Activated CD8-positive, alpha-beta memory T cell treated with anti-CD3 and anti-CD28 coated beads, Interleukin-2, amount 10 ng/mL, durations not matched to agents 7 days and 5 days (primary cell): ENCODE measurements at regions not wholly inside any gene's neighbourhood (a gene's known extent, or its start where the extent isn't known, plus 50 kb on each side); places are given as distances from the start of the nearest gene placed in this dataset.
"Not testable (repeated sequence)": the region's sequence is repeated elsewhere in the genome, so short reads cannot be mapped to it uniquely, and the experiment has no call there.

ENCODE experiments used
- ATAC-seq: fragments of 150-1000 bp; cut with Tn5 transposase; one replicate; pipeline ENCODE4 v1.10.0; 2021; ENCODE audit warnings: moderate library complexity
- CTCF ChIA-PET: fragments of 350-600 bp; sonication (Branson Sonifier 250); formaldehyde crosslinking; loops from one replicate; lab custom pipeline; 2021; ENCODE audit warnings: antibody characterized with exemption; lab: Charles Lee
- DNase-seq: peaks from one replicate; pipeline ENCODE4 v3.0.0-alpha.2; 2020
- H3K27ac Mint-ChIP-seq: one replicate; pipeline ENCODE4 v1.8.0; 2021; ENCODE audit warnings: mild to moderate bottlenecking, mixed read lengths
- H3K27me3 Mint-ChIP-seq: one replicate; pipeline ENCODE4 v1.8.0; 2021; ENCODE audit warnings: mixed read lengths
- H3K36me3 Mint-ChIP-seq: one replicate; pipeline ENCODE4 v1.8.0; 2021; ENCODE audit warnings: mild to moderate bottlenecking, mixed read lengths
- H3K4me1 Mint-ChIP-seq: one replicate; pipeline ENCODE4 v1.8.0; 2021; ENCODE audit warnings: mixed read lengths
- H3K4me3 Mint-ChIP-seq: one replicate; pipeline ENCODE4 v1.8.0; 2021; ENCODE audit warnings: mild to moderate bottlenecking, moderate library complexity, mixed read lengths
- H3K9me3 Mint-ChIP-seq: one replicate; pipeline ENCODE4 v1.8.0; 2022; ENCODE audit warnings: low read depth, mixed read lengths

DNA sequence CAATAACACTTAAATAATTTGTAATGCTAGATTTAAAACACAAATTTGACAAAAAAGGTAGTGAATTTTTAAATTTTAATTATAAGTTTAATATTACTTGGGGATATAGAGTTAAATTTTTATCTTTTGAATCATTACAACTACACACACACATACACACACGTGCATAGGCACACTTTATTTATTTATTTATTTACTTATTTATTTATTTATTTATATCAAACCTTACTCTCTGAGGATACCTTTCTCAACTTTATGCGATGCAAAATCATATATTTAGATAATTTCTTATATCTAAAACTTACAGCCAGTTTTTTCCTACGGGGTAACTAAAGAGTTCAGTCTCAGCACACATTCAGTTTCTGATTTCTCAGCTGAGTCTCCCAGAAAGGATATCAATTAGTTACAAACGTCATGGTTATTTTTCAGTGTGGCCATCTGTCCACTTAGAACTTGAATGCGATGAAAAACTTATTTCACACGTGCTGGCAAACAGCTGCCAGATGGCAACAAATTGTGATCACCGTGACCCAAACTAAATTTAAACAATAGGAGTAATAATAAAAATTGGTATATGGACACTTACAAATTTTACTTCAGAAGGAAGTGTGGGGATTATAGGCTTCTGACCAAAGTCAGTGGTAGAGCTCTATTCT is 683.1 kb upstream of the PRR20A start:
- H3K27me3 Mint-ChIP-seq: no peaks in the 10 kb centered on the region
- H3K4me3 Mint-ChIP-seq: no peak overlapping the region
- CTCF ChIA-PET: no interaction called here
- DNase-seq: no peak
- no peaks in the 10 kb centered on the region for H3K36me3 Mint-ChIP-seq
- peaks cover 8% of the 10 kb centered on the region for H3K9me3 Mint-ChIP-seq
- no peaks in the 10 kb centered on the region for H3K4me1 Mint-ChIP-seq
- no peak for ATAC-seq
- no peak overlapping the region for H3K27ac Mint-ChIP-seq

DNA sequence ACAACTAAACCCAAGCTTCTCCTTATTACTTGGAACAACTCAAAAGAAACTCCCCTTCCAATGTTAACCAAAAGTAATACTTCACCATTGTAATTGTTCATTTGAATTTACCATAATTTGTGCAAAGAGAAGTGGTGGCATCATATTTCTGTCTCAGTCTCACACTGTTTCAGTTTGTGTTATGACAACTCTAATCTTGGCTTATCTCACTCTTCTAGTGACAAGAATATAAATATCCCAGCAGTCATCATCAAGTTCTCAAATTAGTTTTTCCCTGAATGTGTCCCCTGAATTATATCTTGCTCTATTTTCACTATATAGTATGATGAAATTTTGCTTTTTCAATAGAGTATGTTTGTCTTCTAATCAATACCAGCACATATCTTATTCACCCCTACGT is 681.4 kb upstream of the PRR20A start:
- CTCF ChIA-PET: no interaction called here
- no peaks in the 10 kb centered on the region for H3K36me3 Mint-ChIP-seq
- ATAC-seq (no peak), DNase-seq (no peak)
- no peaks in the 10 kb centered on the region for H3K4me1 Mint-ChIP-seq
- no peak overlapping the region for H3K4me3 Mint-ChIP-seq
- no peak overlapping the region for H3K27ac Mint-ChIP-seq
- H3K9me3 Mint-ChIP-seq: peaks cover 5% of the 10 kb centered on the region
- H3K27me3 Mint-ChIP-seq: no peaks in the 10 kb centered on the region

DNA sequence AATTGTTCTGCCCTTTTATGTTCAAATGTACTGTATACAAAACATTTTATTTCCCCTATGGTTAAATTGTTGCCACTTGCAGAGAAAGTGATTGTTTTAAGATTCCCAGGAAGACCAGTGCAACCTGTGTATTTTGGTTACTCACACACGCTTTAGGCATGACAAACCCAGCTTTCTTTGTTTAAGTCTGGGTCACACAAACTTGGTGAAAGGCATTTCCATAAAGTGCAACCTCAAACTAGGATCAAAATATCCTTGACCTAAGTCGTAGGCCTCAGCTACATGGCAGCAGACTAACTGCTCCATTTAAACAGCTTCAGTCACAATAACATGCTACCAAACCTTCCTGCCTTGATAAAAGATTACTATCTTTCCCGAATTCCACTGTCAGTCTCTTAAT is 639.0 kb upstream of the PRR20A start:
- Mint-ChIP-seq H3K4me3 (no peak overlapping the region), H3K27me3 (no peaks in the 10 kb centered on the region), H3K27ac (no peak overlapping the region), H3K4me1 (no peaks in the 10 kb centered on the region), H3K9me3 (peaks cover 11% of the 10 kb centered on the region), H3K36me3 (no peaks in the 10 kb centered on the region)
- DNase-seq: no peak
- ATAC-seq: no peak
- CTCF ChIA-PET: no interaction called here

DNA sequence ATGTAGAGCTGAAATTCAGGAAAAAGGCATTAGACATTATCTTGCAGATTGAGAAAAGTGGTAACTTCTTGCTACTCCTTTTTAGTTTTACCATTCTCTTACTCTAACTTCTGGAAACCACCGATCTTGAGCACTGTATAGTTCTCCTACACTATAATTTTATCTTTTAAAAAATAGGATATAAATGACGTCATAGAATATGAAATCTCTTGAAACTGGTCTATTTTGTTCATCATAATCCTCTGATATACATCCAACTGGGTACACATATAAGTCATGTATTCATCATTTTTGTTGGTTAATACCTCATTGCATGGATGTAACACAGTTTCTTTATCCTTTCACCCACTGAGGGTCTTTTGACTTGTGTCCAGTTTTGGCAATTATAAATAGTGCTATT is 629.9 kb upstream of the PRR20A start:
- no peak for DNase-seq
- no peak for ATAC-seq
- no peaks in the 10 kb centered on the region for H3K27me3 Mint-ChIP-seq
- H3K36me3 Mint-ChIP-seq: no peaks in the 10 kb centered on the region
- no peak overlapping the region for H3K27ac Mint-ChIP-seq
- no peaks in the 10 kb centered on the region for H3K4me1 Mint-ChIP-seq
- peaks cover 2% of the 10 kb centered on the region for H3K9me3 Mint-ChIP-seq
- CTCF ChIA-PET: no interaction called here
- no peak overlapping the region for H3K4me3 Mint-ChIP-seq

DNA sequence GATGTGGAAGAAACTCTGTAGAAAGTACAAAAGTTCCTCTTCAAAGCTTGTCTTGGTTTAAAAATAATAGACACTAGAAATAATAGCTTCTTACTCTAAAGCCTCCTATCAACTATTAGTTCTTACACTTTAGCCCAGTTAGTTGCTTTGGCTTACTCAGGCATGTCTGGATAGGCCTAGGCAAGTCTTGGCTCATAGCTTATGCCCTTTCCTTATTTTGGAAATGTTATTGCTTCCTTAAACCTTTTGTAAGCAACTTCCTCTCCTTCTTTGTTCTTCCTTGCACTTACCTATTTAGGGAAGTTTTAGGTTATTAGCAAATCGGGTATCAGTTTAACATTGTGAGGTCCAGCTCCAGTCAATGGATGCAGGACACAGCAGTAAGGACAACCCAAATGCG is 628.4 kb upstream of the PRR20A start:
- H3K36me3 Mint-ChIP-seq, H3K4me3 Mint-ChIP-seq, ATAC-seq, H3K27me3 Mint-ChIP-seq, CTCF ChIA-PET, H3K9me3 Mint-ChIP-seq, H3K4me1 Mint-ChIP-seq, DNase-seq, H3K27ac Mint-ChIP-seq: not testable (repeated sequence)

DNA sequence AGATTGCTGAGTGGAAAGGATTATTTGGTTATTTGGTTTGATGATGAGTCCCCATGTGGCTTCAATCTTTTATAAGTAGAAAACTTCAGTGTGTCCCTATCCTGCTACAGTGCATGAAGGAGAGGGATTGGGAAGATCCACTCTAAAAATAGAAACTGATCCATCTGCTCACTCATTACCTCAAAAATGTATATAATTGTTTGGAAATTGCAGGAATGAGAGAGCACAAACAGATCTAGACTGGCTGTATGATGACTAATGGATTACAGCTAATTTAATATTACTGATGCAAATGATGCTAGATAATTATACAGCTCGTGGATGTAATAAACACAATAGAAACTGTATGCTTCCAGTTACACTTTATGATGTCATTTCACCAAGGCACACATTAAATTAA is 625.3 kb upstream of the PRR20A start:
- no peak overlapping the region for H3K27ac Mint-ChIP-seq
- no peak overlapping the region for H3K4me3 Mint-ChIP-seq
- DNase-seq (no peak), ATAC-seq (no peak)
- H3K9me3 Mint-ChIP-seq: peaks cover 2% of the 10 kb centered on the region
- no peaks in the 10 kb centered on the region for H3K27me3 Mint-ChIP-seq
- no peaks in the 10 kb centered on the region for H3K36me3 Mint-ChIP-seq
- no peaks in the 10 kb centered on the region for H3K4me1 Mint-ChIP-seq
- CTCF ChIA-PET: no interaction called here

DNA sequence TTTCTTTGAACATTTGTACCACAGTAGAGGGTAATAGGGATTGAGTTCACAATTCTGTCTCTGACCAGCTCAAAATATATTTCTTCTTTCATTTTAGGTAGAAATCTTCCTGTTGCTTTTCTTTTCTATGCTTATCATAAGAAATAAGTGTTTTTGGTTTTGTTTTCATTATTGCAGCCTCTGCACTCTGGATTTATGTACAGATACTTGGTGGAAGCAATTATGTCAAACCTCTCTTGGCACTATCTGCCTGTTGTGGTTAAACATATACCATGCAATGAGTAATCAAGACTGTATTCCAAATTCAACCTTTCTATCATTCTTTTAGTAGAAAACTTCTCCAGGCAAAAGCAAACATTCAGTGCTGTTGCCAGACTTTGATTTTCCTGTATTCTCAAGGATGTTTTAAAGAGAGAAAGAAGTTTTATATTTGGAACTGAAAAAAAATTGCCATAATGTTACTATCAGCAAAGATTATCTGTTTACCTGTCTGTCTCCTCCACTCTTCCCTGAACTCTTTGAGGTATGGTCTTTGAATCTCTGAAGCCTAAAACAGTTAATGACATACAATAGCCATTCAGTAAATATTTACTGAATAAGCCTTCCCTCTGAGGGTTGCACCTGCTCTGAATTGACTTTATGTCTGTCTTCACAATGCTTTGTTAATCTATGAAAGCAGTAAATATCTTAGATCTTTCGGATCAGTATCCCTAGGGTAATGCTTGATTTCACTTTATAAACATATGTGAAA is 612.5 kb upstream of the PRR20A start:
- Mint-ChIP-seq H3K36me3 (no peaks in the 10 kb centered on the region), H3K4me3 (no peak overlapping the region), H3K4me1 (no peaks in the 10 kb centered on the region), H3K9me3 (peaks cover 15% of the 10 kb centered on the region), H3K27me3 (no peaks in the 10 kb centered on the region), H3K27ac (no peak overlapping the region)
- DNase-seq (no peak), ATAC-seq (no peak)
- CTCF ChIA-PET: no interaction called here

DNA sequence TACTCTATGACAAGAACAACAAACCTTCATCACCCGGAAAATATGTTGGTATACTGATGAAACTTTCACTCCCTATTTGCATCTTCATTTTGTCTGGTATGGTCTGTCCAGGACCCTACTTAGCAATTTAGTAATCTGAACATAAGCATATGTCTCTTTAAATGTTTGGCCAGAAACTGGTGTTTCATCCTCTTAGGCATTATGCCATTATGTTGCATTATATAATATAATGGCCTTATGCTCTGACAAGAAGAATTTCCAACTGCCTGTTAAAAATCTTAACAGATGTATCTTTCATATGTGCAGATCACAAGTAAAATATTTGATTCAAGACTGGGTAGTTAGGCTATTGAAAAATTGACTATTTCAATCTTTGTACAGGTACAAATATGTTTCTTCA is 610.6 kb upstream of the PRR20A start:
- H3K27ac Mint-ChIP-seq: no peak overlapping the region
- no peaks in the 10 kb centered on the region for H3K36me3 Mint-ChIP-seq
- no peak for ATAC-seq
- no peaks in the 10 kb centered on the region for H3K27me3 Mint-ChIP-seq
- H3K9me3 Mint-ChIP-seq: peaks cover 15% of the 10 kb centered on the region
- no peaks in the 10 kb centered on the region for H3K4me1 Mint-ChIP-seq
- H3K4me3 Mint-ChIP-seq: no peak overlapping the region
- no peak for DNase-seq
- CTCF ChIA-PET: no interaction called here

DNA sequence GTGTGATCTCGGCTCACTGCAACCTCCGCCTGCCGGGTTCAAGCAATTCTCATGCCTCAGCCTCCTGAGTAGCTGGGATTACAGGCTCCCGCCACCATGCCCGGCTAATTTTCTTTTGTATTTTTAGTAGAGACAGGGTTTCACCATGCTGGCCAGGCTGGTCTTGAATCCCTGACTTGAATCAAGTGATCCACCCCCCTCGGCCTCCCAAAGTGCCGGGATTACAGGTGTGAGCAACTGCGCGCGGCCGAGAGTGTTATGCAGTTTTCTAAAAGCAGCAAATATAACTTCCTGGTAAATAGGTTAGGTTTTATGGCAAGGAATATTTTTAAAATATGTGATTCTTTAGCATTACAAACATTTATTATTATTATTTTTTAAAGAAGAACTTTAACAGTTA is 592.8 kb upstream of the PRR20A start:
- H3K4me3 Mint-ChIP-seq, H3K36me3 Mint-ChIP-seq, DNase-seq, H3K27ac Mint-ChIP-seq, H3K4me1 Mint-ChIP-seq, H3K9me3 Mint-ChIP-seq, H3K27me3 Mint-ChIP-seq, ATAC-seq, CTCF ChIA-PET: not testable (repeated sequence)

DNA sequence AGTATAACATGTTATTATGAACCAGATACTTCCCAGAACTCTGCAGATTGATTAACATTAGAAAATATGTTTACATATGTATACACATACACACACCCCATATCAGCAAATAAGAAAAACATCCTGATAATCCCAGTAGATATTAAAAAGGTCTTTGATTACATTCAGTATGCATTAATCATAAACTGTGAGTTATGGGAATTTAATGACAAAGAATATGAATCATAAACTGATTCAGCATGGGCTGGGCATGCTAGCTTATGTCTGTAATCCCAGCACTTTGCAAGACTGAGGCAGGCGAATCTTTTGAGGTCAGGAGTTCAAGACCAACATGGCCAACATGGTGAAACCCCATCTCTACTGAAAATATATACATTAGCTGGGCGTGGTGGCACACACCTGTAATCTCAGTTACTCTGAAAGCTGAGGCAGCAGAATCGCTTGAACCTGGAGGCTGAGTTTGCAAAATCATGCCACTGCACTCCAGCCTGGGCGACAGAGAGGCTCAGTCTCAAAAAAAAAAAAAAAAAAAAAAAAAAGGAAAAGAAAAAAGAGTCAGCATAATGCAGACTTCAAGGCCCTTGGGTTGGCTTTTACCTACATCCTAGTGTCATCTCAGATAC is 581.9 kb upstream of the PRR20A start:
- H3K4me1 Mint-ChIP-seq: no peaks in the 10 kb centered on the region
- DNase-seq: no peak
- no peak overlapping the region for H3K27ac Mint-ChIP-seq
- CTCF ChIA-PET: interaction anchor here (0.7 kb wide), 1 partner anchor 811 kb away, joined by 4 read pairs; no protein-coding TSS in a partner anchor
- no peaks in the 10 kb centered on the region for H3K27me3 Mint-ChIP-seq
- H3K36me3 Mint-ChIP-seq: no peaks in the 10 kb centered on the region
- H3K9me3 Mint-ChIP-seq: peaks cover 15% of the 10 kb centered on the region
- ATAC-seq: no peak
- H3K4me3 Mint-ChIP-seq: no peak overlapping the region

DNA sequence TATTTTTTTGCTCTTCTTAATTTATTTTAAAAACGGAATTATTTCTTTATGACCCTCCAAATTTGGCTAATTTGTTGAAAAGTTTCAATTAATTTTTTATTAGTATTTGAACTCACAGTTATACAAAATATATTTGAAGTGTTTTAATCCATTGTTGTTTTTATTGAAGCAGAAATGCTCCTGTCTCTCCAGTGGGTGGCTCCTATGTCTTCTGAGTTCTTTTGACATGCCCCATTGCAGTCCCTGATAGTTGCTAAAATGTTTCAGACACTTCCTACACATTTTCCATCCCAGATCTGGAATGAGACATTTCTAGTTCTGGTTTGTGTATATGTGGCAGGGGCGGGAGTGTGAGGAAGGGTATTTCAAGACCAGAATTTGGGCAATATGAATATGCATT is 579.4 kb upstream of the PRR20A start:
- H3K9me3 Mint-ChIP-seq: peaks cover 15% of the 10 kb centered on the region
- CTCF ChIA-PET: no interaction called here
- H3K36me3 Mint-ChIP-seq: no peaks in the 10 kb centered on the region
- H3K27ac Mint-ChIP-seq: no peak overlapping the region
- H3K27me3 Mint-ChIP-seq: no peaks in the 10 kb centered on the region
- no peak overlapping the region for H3K4me3 Mint-ChIP-seq
- ATAC-seq: no peak
- no peak for DNase-seq
- no peaks in the 10 kb centered on the region for H3K4me1 Mint-ChIP-seq

DNA sequence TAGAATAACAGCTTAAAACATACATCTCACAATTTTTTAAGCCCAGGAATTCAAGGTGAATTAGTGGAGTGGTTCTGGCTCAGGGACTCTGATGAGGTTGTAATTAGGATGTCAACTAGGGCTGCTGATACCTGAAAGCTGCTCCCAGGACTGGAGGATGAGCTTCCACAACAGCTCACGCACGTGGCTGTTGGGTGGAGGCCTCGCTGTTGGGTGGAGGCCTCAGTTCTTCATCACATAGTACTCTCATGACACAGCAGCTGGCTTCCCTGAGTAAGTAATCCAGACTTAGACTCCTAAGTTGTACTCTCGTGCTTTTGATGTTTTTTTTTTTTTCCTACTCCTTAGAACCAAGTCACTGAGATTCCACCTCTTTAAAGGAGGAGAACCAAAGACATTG is 577.1 kb upstream of the PRR20A start:
- CTCF ChIA-PET: no interaction called here
- Mint-ChIP-seq H3K36me3 (no peaks in the 10 kb centered on the region), H3K4me3 (no peak overlapping the region), H3K9me3 (peaks cover 3% of the 10 kb centered on the region), H3K4me1 (no peaks in the 10 kb centered on the region), H3K27me3 (no peaks in the 10 kb centered on the region), H3K27ac (no peak overlapping the region)
- DNase-seq (no peak), ATAC-seq (no peak)

DNA sequence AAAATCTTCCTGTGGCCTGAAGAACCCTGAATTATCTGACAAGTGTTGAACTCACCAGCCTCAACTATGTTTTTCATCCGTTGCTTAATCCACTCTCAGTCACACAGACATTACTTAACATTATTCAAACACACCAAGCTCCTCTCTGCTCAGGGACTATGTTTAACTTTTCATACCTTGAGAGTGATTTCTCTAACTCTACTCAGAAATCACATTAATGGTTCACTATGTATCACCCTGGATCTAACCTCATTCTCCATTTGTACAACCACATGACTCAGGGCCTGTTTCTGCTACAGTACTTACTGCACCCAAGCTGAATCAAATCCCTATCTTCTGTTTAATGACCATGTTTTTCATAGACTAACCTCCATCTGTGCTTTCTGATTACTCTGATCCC is 553.7 kb upstream of the PRR20A start:
- H3K4me1 Mint-ChIP-seq: no peaks in the 10 kb centered on the region
- H3K36me3 Mint-ChIP-seq: no peaks in the 10 kb centered on the region
- DNase-seq: no peak
- H3K27me3 Mint-ChIP-seq: no peaks in the 10 kb centered on the region
- H3K9me3 Mint-ChIP-seq: peaks cover 15% of the 10 kb centered on the region
- no peak overlapping the region for H3K4me3 Mint-ChIP-seq
- CTCF ChIA-PET: no interaction called here
- no peak for ATAC-seq
- no peak overlapping the region for H3K27ac Mint-ChIP-seq

DNA sequence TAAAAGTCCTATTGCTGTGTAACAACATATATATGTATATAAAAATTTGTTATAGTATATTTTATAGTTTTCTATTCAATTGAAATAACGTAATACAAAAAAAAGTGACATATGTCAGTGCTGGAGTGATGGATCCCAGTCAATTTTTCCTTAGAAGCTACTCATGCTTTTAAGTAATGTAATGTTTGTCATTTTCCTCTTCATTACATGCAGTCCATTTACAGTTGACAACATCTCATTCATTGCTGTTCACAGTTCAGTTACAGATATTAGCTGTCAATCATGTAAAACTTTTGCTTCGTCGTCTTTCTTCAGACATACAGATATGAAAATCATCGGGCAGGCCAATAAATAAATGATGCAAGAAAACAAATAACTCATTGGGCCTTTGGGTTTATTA is 525.1 kb upstream of the PRR20A start:
- Mint-ChIP-seq H3K36me3 (no peaks in the 10 kb centered on the region), H3K27ac (no peak overlapping the region), H3K27me3 (no peaks in the 10 kb centered on the region), H3K4me1 (no peaks in the 10 kb centered on the region), H3K9me3 (peaks cover 9% of the 10 kb centered on the region), H3K4me3 (no peak overlapping the region)
- CTCF ChIA-PET: no interaction called here
- no peak for ATAC-seq
- no peak for DNase-seq
